ENCODE measurements at regions not wholly inside any gene's neighbourhood (a gene's known extent, or its start where the extent isn't known, plus 50 kb on each side); places are given as distances from the start of the nearest gene placed in this dataset.

GRCh38 chr1:5099558-5099957, 445.1 kb downstream of the AJAP1 start:
- no peaks in the 10 kb centered on the region for H3K36me3 ChIP-seq (replicated peaks in 1 of 2; ENCODE audit: insufficient read depth in 1 of 2, low read depth in 2 of 2)
- H3K9me3 ChIP-seq, result no peaks in the 10 kb centered on the region
- no peak for TF ChIP-seq CTCF (IDR thresholded peaks at IDR 0.05)
- no peaks in the 10 kb centered on the region for H3K27me3 ChIP-seq
- H3K4me1 ChIP-seq, result no peaks in the 10 kb centered on the region
- ATAC-seq (no peak), DNase-seq (peak in 1 of 4 donors; percentile 10)
- intact Hi-C loops (cut with DNase I), result no loop called here
- no peak overlapping the region for H3K27ac ChIP-seq
- no peak overlapping the region for H3K4me3 ChIP-seq
- 10 to 23% methylated on average over 2 of the region's 2 CpGs for WGBS, 2 donors

- WGBS, 2 donors, result 69 to 74% methylated on average over 5 of the region's 5 CpGs
- Histone ChIP-seq H3K9me3 (no peaks in the 10 kb centered on the region), H3K36me3 (replicated peaks in 1 of 2; ENCODE audit: insufficient read depth in 1 of 2, low read depth in 2 of 2) (no peaks in the 10 kb centered on the region), H3K4me3 (no peak overlapping the region), H3K27me3 (no peaks in the 10 kb centered on the region), H3K4me1 (no peaks in the 10 kb centered on the region), H3K27ac (no peak overlapping the region)
- ATAC-seq, result no peak
- intact Hi-C loops (cut with DNase I), result no loop called here
- DNase-seq, result no peak
- TF ChIP-seq CTCF (IDR thresholded peaks at IDR 0.05) (no peak), POLR2A (IDR thresholded peaks at IDR 0.05) (no peak)
Observed at GRCh38 chr1:5098981-5099385, 444.6 kb downstream of the AJAP1 start.

GRCh38 chr1:5093042-5093441, 438.6 kb downstream of the AJAP1 start:
- Histone ChIP-seq H3K9me3 (no peaks in the 10 kb centered on the region), H3K27ac (no peak overlapping the region), H3K27me3 (no peaks in the 10 kb centered on the region), H3K36me3 (replicated peaks in 1 of 2; ENCODE audit: insufficient read depth in 1 of 2, low read depth in 2 of 2) (no peaks in the 10 kb centered on the region), H3K4me3 (no peak overlapping the region), H3K4me1 (no peaks in the 10 kb centered on the region)
- ATAC-seq, result no peak
- no peak for TF ChIP-seq CTCF (IDR thresholded peaks at IDR 0.05)
- no peak for TF ChIP-seq POLR2A (IDR thresholded peaks at IDR 0.05)
- intact Hi-C loops (cut with DNase I), result no loop called here
- DNase-seq, result no peak
- WGBS, 2 donors, result 43 to 44% methylated on average over 1 of the region's 1 CpG

- no peaks in the 10 kb centered on the region for H3K9me3 ChIP-seq
- H3K36me3 ChIP-seq (replicated peaks in 1 of 2; ENCODE audit: insufficient read depth in 1 of 2, low read depth in 2 of 2), result no peaks in the 10 kb centered on the region
- ATAC-seq (no peak), DNase-seq (no peak)
- intact Hi-C loops (cut with DNase I), result no loop called here
- WGBS, 2 donors, result 70 to 100% methylated on average over 3 to 4 of the region's 4 CpGs
- TF ChIP-seq POLR2A (IDR thresholded peaks at IDR 0.05), result no peak
- no peak for TF ChIP-seq CTCF (IDR thresholded peaks at IDR 0.05)
- H3K4me1 ChIP-seq, result no peaks in the 10 kb centered on the region
- H3K27ac ChIP-seq, result no peak overlapping the region
- no peak overlapping the region for H3K4me3 ChIP-seq
- H3K27me3 ChIP-seq, result no peaks in the 10 kb centered on the region
Observed at GRCh38 chr1:5084676-5085075, 430.3 kb downstream of the AJAP1 start.

GRCh38 chr1:5067246-5067645, 412.8 kb downstream of the AJAP1 start:
- TF ChIP-seq CTCF (IDR thresholded peaks at IDR 0.05) (no peak), POLR2A (IDR thresholded peaks at IDR 0.05) (no peak)
- intact Hi-C loops (cut with DNase I), result no loop called here
- WGBS, 2 donors, result 0 to 19% methylated on average over 1 of the region's 1 CpG
- Histone ChIP-seq H3K27me3 (no peaks in the 10 kb centered on the region), H3K36me3 (replicated peaks in 1 of 2; ENCODE audit: insufficient read depth in 1 of 2, low read depth in 2 of 2) (no peaks in the 10 kb centered on the region), H3K4me3 (no peak overlapping the region), H3K9me3 (no peaks in the 10 kb centered on the region), H3K4me1 (peaks cover 4% of the 10 kb centered on the region), H3K27ac (no peak overlapping the region)
- DNase-seq (no peak), ATAC-seq (no peak)

Measured in body of pancreas (tissue), 4 donors.